ENCODE measurements at regions not wholly inside any gene's neighbourhood (a gene's known extent, or its start where the extent isn't known, plus 50 kb on each side); places are given as distances from the start of the nearest gene placed in this dataset.

DNA sequence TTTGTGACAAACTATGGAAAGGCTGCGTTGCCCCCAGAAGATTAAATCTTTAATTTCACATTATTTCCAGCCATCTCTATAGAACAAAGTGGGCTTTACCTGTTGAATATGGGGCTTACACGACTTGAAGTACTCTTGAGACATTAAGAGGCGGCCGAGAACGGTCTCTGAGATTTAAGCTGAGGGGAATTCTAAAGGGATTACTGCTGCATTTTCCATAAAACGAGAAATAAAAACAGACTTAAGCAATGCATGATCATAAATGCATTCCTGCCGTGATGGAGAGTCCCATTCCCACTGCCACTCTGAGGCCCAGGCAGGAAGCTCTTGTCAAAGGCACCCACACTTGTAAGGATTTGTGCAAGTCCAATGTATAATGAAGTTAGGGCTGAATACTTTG is 329.7 kb upstream of the SHH start:
- TF ChIP-seq FOXM1 (IDR thresholded peaks at IDR 0.05; ENCODE audit: borderline replicate concordance, low read depth) (no peak), NFIC (IDR thresholded peaks at IDR 0.05) (no peak), EP300 (IDR thresholded peaks at IDR 0.05; ENCODE audit: borderline replicate concordance) (no peak)

All from Ishikawa (cell line).